GM12878 (cell line): ENCODE measurements at regions not wholly inside any gene's neighbourhood (a gene's known extent, or its start where the extent isn't known, plus 50 kb on each side); places are given as distances from the start of the nearest gene placed in this dataset.

Experiments
- CTCF ChIP-seq, 3 experiments: IDR thresholded peaks in 2 of 3; conservative IDR thresholded peaks in 1 of 3; 2 replicates each; pipeline ENCODE4 v1.5.1; 2011; ENCODE audit warnings: low read depth in 3 of 3, low read length in 3 of 3, mild to moderate bottlenecking in 3 of 3, control low read depth in 2 of 3, moderate library complexity in 2 of 3, inconsistent platforms in 1 of 3, mixed read lengths in 1 of 3; ENCODE audit not compliant: control insufficient read depth in 2 of 3, insufficient read depth in 1 of 3; ENCODE audit errors: extremely low read depth in 1 of 3
- E4F1 ChIP-seq: fragments of 450-650 bp; IDR thresholded peaks from 2 replicates; pipeline ENCODE4 v1.6.1; 2018; ENCODE audit warnings: borderline replicate concordance, mild to moderate bottlenecking; ENCODE audit not compliant: partially characterized antibody
- IRF4 ChIP-seq: IDR thresholded peaks from 2 replicates; pipeline ENCODE4 v1.6.1; 2011; ENCODE audit warnings: low read depth, low read length
- IRF5 ChIP-seq: fragments of 450-650 bp; IDR thresholded peaks from 2 replicates; pipeline ENCODE4 v1.6.1; 2017; ENCODE audit warnings: borderline replicate concordance
- KDM1A ChIP-seq: fragments of 200-600 bp; sonication (generic); IDR thresholded peaks from 2 replicates; pipeline ENCODE4 v1.6.1; 2016; ENCODE audit warnings: borderline replicate concordance
- MEF2B ChIP-seq: fragments of 450-650 bp; IDR thresholded peaks from 2 replicates; pipeline ENCODE4 v1.6.1; 2018; ENCODE audit warnings: mild to moderate bottlenecking, moderate library complexity; ENCODE audit not compliant: partially characterized antibody, poor library complexity, severe bottlenecking
- NFYB ChIP-seq: IDR thresholded peaks from 2 replicates; pipeline ENCODE4 v1.6.1; 2011; ENCODE audit warnings: low read depth, mild to moderate bottlenecking, low read length, improper control_type of control experiment, moderate library complexity; ENCODE audit not compliant: insufficient read depth
- PRDM15 ChIP-seq: fragments of 450-650 bp; formaldehyde crosslinking; IDR thresholded peaks from 2 replicates; pipeline ENCODE4 v1.4.0; 2020; ENCODE audit warnings: mild to moderate bottlenecking, moderate library complexity
- RBBP5 ChIP-seq: fragments of 200-600 bp; sonication (generic); conservative IDR thresholded peaks from 2 replicates; pipeline ENCODE4 v1.6.1; 2016
- RELA ChIP-seq: fragments of 450-650 bp; IDR thresholded peaks from 2 replicates; pipeline ENCODE4 v1.8.0; 2014; ENCODE audit warnings: borderline replicate concordance; ENCODE audit not compliant: partially characterized antibody
- STAT3 ChIP-seq: IDR thresholded peaks from 2 replicates; pipeline ENCODE4 v1.6.1; 2011; ENCODE audit warnings: low read depth, low read length, improper control_type of control experiment
- ZNF384 ChIP-seq: IDR thresholded peaks from 2 replicates; pipeline ENCODE4 v1.6.1; 2012; ENCODE audit warnings: low read depth, mild to moderate bottlenecking, low read length, improper control_type of control experiment, borderline replicate concordance

- TF ChIP-seq IRF5 = no peak
- TF ChIP-seq PRDM15 = no peak
- TF ChIP-seq KDM1A = no peak
- no peak for TF ChIP-seq ZNF384
- TF ChIP-seq MEF2B = no peak
- TF ChIP-seq E4F1 = no peak
- TF ChIP-seq STAT3 = no peak
- no peak for TF ChIP-seq RBBP5
- no peak for TF ChIP-seq IRF4
- TF ChIP-seq CTCF (IDR thresholded peaks at IDR 0.05 in 2 of 3, conservative IDR thresholded peaks at IDR 0.05 in 1 of 3; ENCODE audit: control insufficient read depth in 2 of 3, extremely low read depth in 1 of 3, insufficient read depth in 1 of 3, low read depth in 3 of 3, low read length in 3 of 3) = no peak
- TF ChIP-seq RELA = no peak
- TF ChIP-seq NFYB = no peak
Measured at GRCh38 chr21:34260277-34261008, 103.4 kb upstream of the KCNE2 start (continued).
